PFSK-1 (cell line): ENCODE measurements at regions not wholly inside any gene's neighbourhood (a gene's known extent, or its start where the extent isn't known, plus 50 kb on each side); places are given as distances from the start of the nearest gene placed in this dataset.

ENCODE experiments used
- POLR2AphosphoS5 ChIP-seq: IDR thresholded peaks from 2 replicates; pipeline ENCODE4 v1.6.1; 2012; ENCODE audit warnings: low read depth, mild to moderate bottlenecking, control low read depth, low read length, moderate library complexity
- SIN3A ChIP-seq: IDR thresholded peaks from 2 replicates; pipeline ENCODE4 v1.6.1; 2012; ENCODE audit warnings: mild to moderate bottlenecking, low read length, moderate library complexity, borderline replicate concordance; ENCODE audit not compliant: insufficient read depth

GRCh38 chr2:128375454-128375853 is 56.8 kb upstream of the HS6ST1 start:
- TF ChIP-seq SIN3A (no peak), POLR2AphosphoS5 (no peak)
